IMR-90 (cell line): ENCODE measurements at regions not wholly inside any gene's neighbourhood (a gene's known extent, or its start where the extent isn't known, plus 50 kb on each side); places are given as distances from the start of the nearest gene placed in this dataset.

ENCODE experiments used
- ATAC-seq: fragments of 200-7000 bp; cut with Tn5 transposase; 2 replicates; pipeline ENCODE4 v1.9.1; 2020; ENCODE audit warnings: low read depth, mild to moderate bottlenecking, moderate library complexity
- BruUV-seq: library from RNA; stranded (reverse); fragments of 400-500 nt; replicated peaks from 2 replicates; lab custom pipeline; 2021; lab: Mats Ljungman, UMichigan
- CTCF ChIA-PET: fragments of 300-600 bp; formaldehyde crosslinking; extraction: SDS; loops from one replicate; lab custom pipeline; 2021; ENCODE audit warnings: antibody characterized with exemption; lab: Yijun Ruan, JAX
- POLR2A ChIA-PET: fragments of 300-600 bp; sonication (Branson Sonifier 250); formaldehyde crosslinking; loops from one replicate; lab custom pipeline; 2022; ENCODE audit warnings: antibody characterized with exemption; ENCODE audit not compliant: unreplicated experiment; lab: Charles Lee
- DNase-seq: peaks from one replicate; pipeline ENCODE4 v3.0.0; 2013
- H2AFZ ChIP-seq: replicated peaks from 2 replicates; pipeline ENCODE3; 2013; ENCODE audit warnings: low read length, mild to moderate bottlenecking; ENCODE audit not compliant: poor library complexity
- H2AK5ac ChIP-seq: 2 replicates; pipeline ENCODE4 v1.6.1; 2013; ENCODE audit warnings: low read depth, low read length, inconsistent platforms
- H2AK9ac ChIP-seq: replicated peaks from 2 replicates; pipeline ENCODE3; 2013; ENCODE audit warnings: mild to moderate bottlenecking, low read depth, low read length, moderate library complexity; ENCODE audit not compliant: poor library complexity
- H2BK120ac ChIP-seq: 2 replicates; pipeline ENCODE4 v1.6.1; 2013; ENCODE audit warnings: low read depth, low read length, inconsistent platforms
- H2BK15ac ChIP-seq: 3 replicates; pipeline ENCODE4 v1.6.1; 2013; ENCODE audit warnings: low read depth, low read length, inconsistent platforms
- H2BK20ac ChIP-seq: 2 replicates; pipeline ENCODE4 v1.6.1; 2013; ENCODE audit warnings: low read depth, mild to moderate bottlenecking, inconsistent platforms, low read length, moderate library complexity
- H2BK5ac ChIP-seq: 2 replicates; pipeline ENCODE4 v1.6.1; 2013; ENCODE audit warnings: mild to moderate bottlenecking, low read depth, low read length, inconsistent platforms; ENCODE audit not compliant: poor library complexity, severe bottlenecking
- H3K14ac ChIP-seq: replicated peaks from 2 replicates; pipeline ENCODE4 v1.6.1; 2013; ENCODE audit warnings: low read depth, low read length, inconsistent platforms
- H3K18ac ChIP-seq: 2 replicates; pipeline ENCODE4 v1.6.1; 2013; ENCODE audit warnings: low read depth, low read length, control low read depth
- H3K23ac ChIP-seq: 2 replicates; pipeline ENCODE4 v1.6.1; 2013; ENCODE audit warnings: low read depth, low read length, inconsistent platforms
- H3K27ac ChIP-seq: 2 replicates; pipeline ENCODE4 v1.5.1; 2013; ENCODE audit warnings: mild to moderate bottlenecking, control low read depth, low read length; ENCODE audit not compliant: insufficient read depth
- H3K27me3 ChIP-seq: 2 replicates; pipeline ENCODE4 v1.6.1; 2013; ENCODE audit warnings: low read length; ENCODE audit not compliant: control insufficient read depth, insufficient read depth
- H3K36me3 ChIP-seq: 2 replicates; pipeline ENCODE4 v1.6.1; 2013; ENCODE audit warnings: low read length, mixed read lengths; ENCODE audit not compliant: control insufficient read depth, insufficient read depth
- H3K4ac ChIP-seq: 2 replicates; pipeline ENCODE4 v1.6.1; 2013; ENCODE audit warnings: low read depth, low read length, inconsistent platforms
- H3K4me1 ChIP-seq: 2 replicates; pipeline ENCODE4 v1.6.1; 2013; ENCODE audit warnings: low read length, mixed read lengths; ENCODE audit not compliant: control insufficient read depth, insufficient read depth
- H3K4me2 ChIP-seq: 2 replicates; pipeline ENCODE4 v1.6.1; 2013; ENCODE audit warnings: low read depth, mild to moderate bottlenecking, control low read depth, low read length, moderate library complexity
- H3K4me3 ChIP-seq: 2 replicates; pipeline ENCODE4 v1.5.1; 2013; ENCODE audit warnings: low read depth, mild to moderate bottlenecking, control low read depth, low read length, moderate library complexity; ENCODE audit not compliant: insufficient read depth
- H3K56ac ChIP-seq: 2 replicates; pipeline ENCODE4 v1.6.1; 2013; ENCODE audit warnings: low read length, inconsistent platforms; ENCODE audit not compliant: insufficient read depth; ENCODE audit errors: extremely low read depth
- H3K79me1 ChIP-seq, 2 experiments: 2 replicates each; pipeline ENCODE4 v1.6.1; 2013; ENCODE audit warnings: low read length in 2 of 2, inconsistent platforms in 1 of 2, low read depth in 1 of 2
- H3K9ac ChIP-seq: 2 replicates; pipeline ENCODE4 v1.6.1; 2013; ENCODE audit warnings: low read depth, low read length, control low read depth
- H3K9me1 ChIP-seq: 2 replicates; pipeline ENCODE4 v1.6.1; 2013; ENCODE audit warnings: low read length, inconsistent platforms; ENCODE audit not compliant: insufficient read depth
- H3K9me3 ChIP-seq: 2 replicates; pipeline ENCODE4 v1.6.1; 2013; ENCODE audit warnings: low read length; ENCODE audit not compliant: control insufficient read depth, insufficient read depth
- H4K20me1 ChIP-seq: 2 replicates; pipeline ENCODE4 v1.6.1; 2013; ENCODE audit warnings: low read length, inconsistent platforms; ENCODE audit not compliant: insufficient read depth
- H4K5ac ChIP-seq: 2 replicates; pipeline ENCODE4 v1.6.1; 2013; ENCODE audit warnings: mild to moderate bottlenecking, low read depth, low read length, control low read depth
- H4K8ac ChIP-seq, 2 experiments: 2 replicates each; pipeline ENCODE4 v1.6.1; 2013; ENCODE audit warnings: low read depth in 2 of 2, low read length in 2 of 2, control low read depth in 1 of 2, inconsistent platforms in 1 of 2
- H4K91ac ChIP-seq: 2 replicates; pipeline ENCODE4 v1.6.1; 2013; ENCODE audit warnings: low read depth, low read length, inconsistent platforms; ENCODE audit not compliant: insufficient read depth
- BHLHE40 ChIP-seq: fragments of 150-350 bp; IDR thresholded peaks from 2 replicates; pipeline ENCODE4 v1.6.1; 2016; ENCODE audit warnings: mild to moderate bottlenecking, low read depth, low read length
- CTCF ChIP-seq: conservative IDR thresholded peaks from 2 replicates; pipeline ENCODE4 v1.5.1; 2012; ENCODE audit warnings: mild to moderate bottlenecking, low read depth, low read length, improper control_type of control experiment
- FOS ChIP-seq: fragments of 150-350 bp; IDR thresholded peaks from 2 replicates; pipeline ENCODE4 v1.6.1; 2016; ENCODE audit warnings: low read depth, low read length
- MAFK ChIP-seq: IDR thresholded peaks from 2 replicates; pipeline ENCODE4 v1.6.1; 2012; ENCODE audit warnings: low read depth, low read length, improper control_type of control experiment
- MAZ ChIP-seq: IDR thresholded peaks from 2 replicates; pipeline ENCODE4 v1.6.1; 2012; ENCODE audit warnings: low read depth, mild to moderate bottlenecking, low read length, improper control_type of control experiment, moderate library complexity, borderline replicate concordance
- MXI1 ChIP-seq: IDR thresholded peaks from 2 replicates; pipeline ENCODE4 v1.6.1; 2012; ENCODE audit warnings: low read depth, mild to moderate bottlenecking, low read length, moderate library complexity, borderline replicate concordance
- NFE2L2 ChIP-seq: fragments of 150-350 bp; IDR thresholded peaks from 2 replicates; pipeline ENCODE4 v1.6.1; 2016; ENCODE audit warnings: low read depth, mild to moderate bottlenecking, low read length
- POLR2A ChIP-seq: IDR thresholded peaks from 2 replicates; pipeline ENCODE4 v1.6.1; 2012; ENCODE audit warnings: mild to moderate bottlenecking, low read depth, low read length
- SMC3 ChIP-seq: fragments of 150-350 bp; IDR thresholded peaks from 2 replicates; pipeline ENCODE4 v1.6.1; 2016; ENCODE audit warnings: low read depth, mild to moderate bottlenecking, antibody characterized with exemption, low read length, moderate library complexity
- WGBS, 2 experiments: methylation state at CpG; one replicate each; pipeline versions ENCODE4 v1.1.5 to v1.1.7; 2013; ENCODE audit warnings: missing lambda C conversion rate in 2 of 2; ENCODE audit not compliant: insufficient read length in 1 of 2; ENCODE audit errors: extremely low coverage in 2 of 2; 5-methylcytosine and 5-hydroxymethylcytosine counted together
- dilution Hi-C: fragments of 300-500 bp; cut with HindIII; formaldehyde crosslinking; loops from one replicate; pipeline ENCODE4 v1.14.3; 2018; ENCODE audit warnings: low sequenced_read_pairs; ENCODE audit not compliant: unreplicated experiment
- in situ Hi-C: fragments of 300-500 bp; cut with MboI; formaldehyde crosslinking; loops from 3 replicates; pipeline ENCODE4 v1.14.3; 2019; ENCODE audit warnings: low sequenced_read_pairs, inconsistent platforms, mixed read lengths
- intact Hi-C: fragments of 100-400 bp; cut with micrococcal nuclease; formaldehyde crosslinking; loops from 2 replicates; pipeline ENCODE4 v1.10.0; 2022

DNA sequence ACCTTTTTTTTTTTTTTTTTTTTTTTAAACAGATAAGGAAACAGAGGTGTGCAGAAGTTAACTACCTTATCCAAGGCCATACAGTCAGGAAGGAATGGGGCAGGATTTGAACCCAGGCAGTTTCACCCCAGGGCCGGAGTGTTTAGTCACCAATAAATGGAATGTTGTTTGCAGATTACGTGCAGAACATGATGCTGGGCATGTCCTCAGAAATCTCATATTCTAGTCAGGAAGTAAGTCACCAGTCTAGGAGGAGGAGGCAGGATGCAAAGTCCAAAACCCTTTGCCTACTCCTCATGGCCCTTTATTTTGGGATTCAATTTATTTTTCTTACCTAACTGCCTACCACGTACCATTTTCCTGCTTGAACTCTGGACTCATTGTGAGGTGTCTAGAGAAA is 57.1 kb upstream of the LRRC1 start:
- no peak overlapping the region for H3K4ac ChIP-seq
- no peaks in the 10 kb centered on the region for H3K79me1 ChIP-seq
- H4K91ac ChIP-seq = no peak overlapping the region
- dilution Hi-C loops (no loop called here), intact Hi-C loops (no loop called here), in situ Hi-C loops (loop anchor here (10.0 kb wide), 1 partner anchor 573 kb away; no protein-coding TSS in a partner anchor)
- ChIA-PET CTCF (no interaction called here), POLR2A (no interaction called here)
- H4K8ac ChIP-seq = no peak overlapping the region
- no peaks in the 10 kb centered on the region for H4K20me1 ChIP-seq
- H4K5ac ChIP-seq = no peak overlapping the region
- H3K9me3 ChIP-seq = no peaks in the 10 kb centered on the region
- H3K36me3 ChIP-seq = no peaks in the 10 kb centered on the region
- H3K4me3 ChIP-seq = no peak overlapping the region
- peaks cover 6% of the 10 kb centered on the region; the same call in 1 of the 2 replicates for H3K9me1 ChIP-seq
- no peak overlapping the region for H2BK20ac ChIP-seq
- H3K27me3 ChIP-seq = no peaks in the 10 kb centered on the region
- H3K56ac ChIP-seq = no peak overlapping the region
- TF ChIP-seq POLR2A = no peak
- TF ChIP-seq SMC3 = no peak
- no peak for TF ChIP-seq CTCF
- TF ChIP-seq MAFK = no peak
- TF ChIP-seq NFE2L2 = no peak
- no peak for TF ChIP-seq MXI1
- TF ChIP-seq BHLHE40 = no peak
- no peak for TF ChIP-seq FOS
- TF ChIP-seq MAZ = no peak
- no peak overlapping the region for H2AFZ ChIP-seq
- ATAC-seq (no peak), DNase-seq (no peak)
- no peak overlapping the region for H2BK5ac ChIP-seq
- H3K23ac ChIP-seq = no peak overlapping the region
- no CpG with 5 or more reads among the region's 3 CpGs for WGBS, 2 experiments
- no peak overlapping the region for H3K27ac ChIP-seq
- peaks cover 7% of the 10 kb centered on the region for H3K4me1 ChIP-seq
- no peak overlapping the region for H2AK9ac ChIP-seq
- no peak overlapping the region for H2BK15ac ChIP-seq
- H3K4me2 ChIP-seq = no peak overlapping the region
- no peak overlapping the region for H3K18ac ChIP-seq
- H3K9ac ChIP-seq = no peak overlapping the region
- H2BK120ac ChIP-seq = no peak overlapping the region
- BruUV-seq = no TSS peak
- no peak overlapping the region for H3K14ac ChIP-seq
- no peak overlapping the region for H2AK5ac ChIP-seq
